Natural killer cell (primary cell): ENCODE measurements at regions not wholly inside any gene's neighbourhood (a gene's known extent, or its start where the extent isn't known, plus 50 kb on each side); places are given as distances from the start of the nearest gene placed in this dataset.

Experiments used
- ATAC-seq, 3 donors: fragments of 150-1000 bp in 2 of 3; fragments of 200-7000 bp in 1 of 3; cut with Tn5 transposase; 1 replicate in 1 of 3; 2 replicates in 2 of 3; pipeline ENCODE4 v1.10.0; 2021; ENCODE audit warnings: mild to moderate bottlenecking in 2 of 3, moderate library complexity in 2 of 3
- DNase-seq, 2 donors: peaks; one replicate each; pipeline versions ENCODE4 v3.0.0 to v3.0.0-alpha.2; 2013 to 2021; ENCODE audit warnings: mixed read lengths in 1 of 2
- H3K27ac ChIP-seq: one replicate; pipeline ENCODE4 v1.5.1; 2013; ENCODE audit warnings: mild to moderate bottlenecking, low read length
- H3K27me3 ChIP-seq: one replicate; pipeline ENCODE4 v1.6.1; 2013; ENCODE audit warnings: low read length; ENCODE audit not compliant: control insufficient read depth, insufficient read depth
- H3K36me3 ChIP-seq: one replicate; pipeline ENCODE4 v1.6.1; 2013; ENCODE audit warnings: low read length; ENCODE audit not compliant: control insufficient read depth, insufficient read depth
- H3K4me1 ChIP-seq: one replicate; pipeline ENCODE4 v1.6.1; 2013; ENCODE audit warnings: low read length; ENCODE audit not compliant: control insufficient read depth, insufficient read depth
- H3K4me3 ChIP-seq: one replicate; pipeline ENCODE4 v1.5.1; 2013; ENCODE audit warnings: low read length
- H3K9me3 ChIP-seq: one replicate; pipeline ENCODE4 v1.6.1; 2013; ENCODE audit warnings: low read length; ENCODE audit not compliant: control insufficient read depth, insufficient read depth
- H3K27ac Mint-ChIP-seq, 2 donors: one replicate each; pipeline ENCODE4 v1.8.0; 2022; ENCODE audit warnings: mild to moderate bottlenecking in 2 of 2, mixed read lengths in 2 of 2, moderate library complexity in 1 of 2
- H3K27me3 Mint-ChIP-seq, 2 donors: one replicate each; pipeline ENCODE4 v1.8.0; 2022; ENCODE audit warnings: low read depth in 2 of 2, mixed read lengths in 2 of 2
- H3K36me3 Mint-ChIP-seq: one replicate; pipeline ENCODE4 v1.8.0; 2022; ENCODE audit warnings: mixed read lengths
- H3K4me1 Mint-ChIP-seq, 2 donors: one replicate each; pipeline ENCODE4 v1.8.0; 2022; ENCODE audit warnings: mixed read lengths in 2 of 2
- H3K4me3 Mint-ChIP-seq: one replicate; pipeline ENCODE4 v1.8.0; 2022; ENCODE audit warnings: mild to moderate bottlenecking, moderate library complexity, mixed read lengths
- H3K9me3 Mint-ChIP-seq, 2 donors: one replicate each; pipeline ENCODE4 v1.8.0; 2022; ENCODE audit warnings: mixed read lengths in 2 of 2
- WGBS: methylation state at CpG from one replicate; pipeline ENCODE4 v1.1.7; 2013; ENCODE audit warnings: missing lambda C conversion rate; ENCODE audit not compliant: insufficient coverage; 5-methylcytosine and 5-hydroxymethylcytosine counted together
- intact Hi-C: fragments of 100-400 bp; cut with micrococcal nuclease; formaldehyde crosslinking; loops from one replicate; pipeline ENCODE4 v1.14.2; 2022
- TF ChIP-seq, protein P1 (sequence below): fragments of 200-600 bp; IDR thresholded peaks from one replicate; pipeline ENCODE4 v1.8.0; 2022; ENCODE audit warnings: antibody characterized with exemption

GRCh38 chr16:86248310-86248905 is 261.9 kb upstream of the FOXF1 start:
- Mint-ChIP-seq H3K27me3 (peaks cover 0 to 8% of the 10 kb centered on the region in 2 donors), H3K9me3 (no peaks in the 10 kb centered on the region), H3K4me1 (no peaks in the 10 kb centered on the region), H3K36me3 (no peaks in the 10 kb centered on the region), H3K4me3 (no peak overlapping the region), H3K27ac (no peak overlapping the region)
- Histone ChIP-seq H3K4me1 (no peaks in the 10 kb centered on the region), H3K9me3 (no peaks in the 10 kb centered on the region), H3K27me3 (no peaks in the 10 kb centered on the region), H3K27ac (no peak overlapping the region), H3K4me3 (no peak overlapping the region), H3K36me3 (no peaks in the 10 kb centered on the region)
- TF ChIP-seq, protein P1, sequence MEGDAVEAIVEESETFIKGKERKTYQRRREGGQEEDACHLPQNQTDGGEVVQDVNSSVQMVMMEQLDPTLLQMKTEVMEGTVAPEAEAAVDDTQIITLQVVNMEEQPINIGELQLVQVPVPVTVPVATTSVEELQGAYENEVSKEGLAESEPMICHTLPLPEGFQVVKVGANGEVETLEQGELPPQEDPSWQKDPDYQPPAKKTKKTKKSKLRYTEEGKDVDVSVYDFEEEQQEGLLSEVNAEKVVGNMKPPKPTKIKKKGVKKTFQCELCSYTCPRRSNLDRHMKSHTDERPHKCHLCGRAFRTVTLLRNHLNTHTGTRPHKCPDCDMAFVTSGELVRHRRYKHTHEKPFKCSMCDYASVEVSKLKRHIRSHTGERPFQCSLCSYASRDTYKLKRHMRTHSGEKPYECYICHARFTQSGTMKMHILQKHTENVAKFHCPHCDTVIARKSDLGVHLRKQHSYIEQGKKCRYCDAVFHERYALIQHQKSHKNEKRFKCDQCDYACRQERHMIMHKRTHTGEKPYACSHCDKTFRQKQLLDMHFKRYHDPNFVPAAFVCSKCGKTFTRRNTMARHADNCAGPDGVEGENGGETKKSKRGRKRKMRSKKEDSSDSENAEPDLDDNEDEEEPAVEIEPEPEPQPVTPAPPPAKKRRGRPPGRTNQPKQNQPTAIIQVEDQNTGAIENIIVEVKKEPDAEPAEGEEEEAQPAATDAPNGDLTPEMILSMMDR: no peak
- 80% methylated on average over 9 of the region's 9 CpGs for WGBS
- no peak for DNase-seq
- no peak for ATAC-seq
- intact Hi-C loops: no loop called here

DNA sequence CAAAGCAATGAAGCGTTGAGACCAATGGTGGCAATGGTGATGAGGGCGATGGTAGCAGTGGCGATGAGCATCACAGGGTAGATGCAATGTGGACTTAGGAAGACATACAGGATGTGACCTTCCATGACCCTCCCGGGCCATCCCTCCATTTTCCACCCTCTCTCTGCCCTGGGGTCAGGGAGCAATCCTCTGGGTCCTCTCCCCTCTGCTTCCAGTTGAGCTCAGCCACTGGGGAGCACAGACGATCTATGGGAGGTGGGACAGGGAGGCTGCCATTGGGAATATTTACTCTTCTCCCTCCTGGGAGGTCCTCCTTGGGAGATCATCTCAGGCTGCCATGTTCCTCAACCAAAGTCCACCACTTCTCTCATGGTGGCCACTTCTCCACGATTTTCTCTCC is 260.7 kb upstream of the FOXF1 start:
- Histone ChIP-seq H3K9me3 (no peaks in the 10 kb centered on the region), H3K4me3 (no peak overlapping the region), H3K36me3 (no peaks in the 10 kb centered on the region), H3K4me1 (no peaks in the 10 kb centered on the region), H3K27me3 (no peaks in the 10 kb centered on the region), H3K27ac (no peak overlapping the region)
- ATAC-seq (no peak), DNase-seq (no peak)
- no peaks in the 10 kb centered on the region for H3K4me1 Mint-ChIP-seq
- intact Hi-C loops: no loop called here
- WGBS: 80% methylated on average over 6 of the region's 6 CpGs
- H3K27me3 Mint-ChIP-seq: peaks cover 0 to 6% of the 10 kb centered on the region in 2 donors
- TF ChIP-seq, protein P1: no peak
- H3K36me3 Mint-ChIP-seq: no peaks in the 10 kb centered on the region
- no peak overlapping the region for H3K27ac Mint-ChIP-seq
- no peaks in the 10 kb centered on the region for H3K9me3 Mint-ChIP-seq
- no peak overlapping the region for H3K4me3 Mint-ChIP-seq

DNA sequence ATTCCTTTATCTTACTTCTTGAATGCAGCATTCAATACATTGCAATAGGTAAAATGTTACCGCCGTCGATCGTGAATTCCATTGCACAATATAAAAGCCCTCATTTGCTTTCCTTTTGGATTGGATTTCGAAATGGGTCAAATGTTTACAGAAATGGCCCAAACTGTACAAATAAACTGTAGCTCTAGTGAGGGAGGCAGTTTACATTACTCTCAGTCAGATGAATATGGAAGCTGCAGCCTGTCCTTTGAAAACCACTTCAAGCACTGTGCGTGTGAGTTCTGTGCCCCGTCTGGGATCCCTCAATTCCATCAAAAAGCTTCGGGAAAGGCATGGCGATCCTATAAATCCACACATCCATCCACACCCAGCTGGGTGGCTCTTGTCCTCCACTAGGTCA is 258.6 kb upstream of the FOXF1 start:
- intact Hi-C loops: no loop called here
- WGBS: 91% methylated on average over 9 of the region's 9 CpGs
- no peak overlapping the region for H3K4me3 ChIP-seq
- Mint-ChIP-seq H3K36me3 (no peaks in the 10 kb centered on the region), H3K9me3 (peaks cover 0 to 3% of the 10 kb centered on the region in 2 donors), H3K4me3 (no peak overlapping the region), H3K27ac (no peak overlapping the region), H3K27me3 (peaks cover 7 to 14% of the 10 kb centered on the region in 2 donors), H3K4me1 (no peaks in the 10 kb centered on the region)
- TF ChIP-seq, protein P1: no peak
- H3K4me1 ChIP-seq: no peaks in the 10 kb centered on the region
- no peaks in the 10 kb centered on the region for H3K27me3 ChIP-seq
- ATAC-seq: no peak
- no peaks in the 10 kb centered on the region for H3K9me3 ChIP-seq
- no peak overlapping the region for H3K27ac ChIP-seq
- H3K36me3 ChIP-seq: no peaks in the 10 kb centered on the region
- no peak for DNase-seq

DNA sequence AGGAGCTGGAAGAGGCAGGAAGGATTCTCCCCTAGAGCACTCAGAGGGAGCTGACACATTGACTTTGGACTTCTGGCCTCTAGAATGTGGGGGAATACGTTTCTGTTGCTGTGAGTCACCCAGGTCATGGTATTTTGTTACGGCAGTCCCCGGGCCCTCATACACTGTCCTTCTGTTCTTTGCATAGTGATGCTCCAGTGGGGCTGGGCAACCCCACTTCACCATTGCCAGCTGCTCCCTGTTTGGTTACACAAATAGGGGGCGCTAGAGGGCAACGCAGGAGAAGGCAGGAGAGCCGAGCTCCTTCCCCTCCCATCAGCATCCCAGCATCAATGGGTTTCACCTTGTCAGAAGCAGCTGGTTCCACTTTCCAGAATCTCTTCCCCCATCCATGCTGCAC is 257.7 kb upstream of the FOXF1 start:
- H3K9me3 Mint-ChIP-seq: peaks cover 0 to 4% of the 10 kb centered on the region in 2 donors
- H3K27ac Mint-ChIP-seq: no peak overlapping the region
- intact Hi-C loops: no loop called here
- TF ChIP-seq, protein P1: no peak
- Histone ChIP-seq H3K4me1 (no peaks in the 10 kb centered on the region), H3K36me3 (no peaks in the 10 kb centered on the region), H3K4me3 (no peak overlapping the region), H3K9me3 (no peaks in the 10 kb centered on the region), H3K27me3 (no peaks in the 10 kb centered on the region), H3K27ac (no peak overlapping the region)
- DNase-seq (no peak), ATAC-seq (no peak)
- WGBS: 38% methylated on average over 6 of the region's 6 CpGs
- H3K27me3 Mint-ChIP-seq: peaks cover 8 to 23% of the 10 kb centered on the region in 2 donors
- no peaks in the 10 kb centered on the region for H3K36me3 Mint-ChIP-seq
- H3K4me1 Mint-ChIP-seq: no peaks in the 10 kb centered on the region
- H3K4me3 Mint-ChIP-seq: no peak overlapping the region
